Upper lobe of left lung (tissue), 6 donors: ENCODE measurements at regions not wholly inside any gene's neighbourhood (a gene's known extent, or its start where the extent isn't known, plus 50 kb on each side); places are given as distances from the start of the nearest gene placed in this dataset.

ENCODE experiments used
- ATAC-seq, 2 donors: fragments of 200-7000 bp; cut with Tn5 transposase; one replicate each; pipeline ENCODE4 v1.9.1; 2022; ENCODE audit warnings: mild to moderate bottlenecking in 2 of 2, moderate library complexity in 2 of 2; ENCODE audit not compliant: low FRiP score in 2 of 2
- DNase-seq, 2 donors: peaks; one replicate each; pipeline ENCODE4 v3.0.0-alpha.2; 2019 to 2020
- H3K27ac ChIP-seq, 4 donors: fragments of 200-600 bp; sonication (generic); one replicate each; pipeline ENCODE4 v1.5.1; 2016 to 2019
- H3K27me3 ChIP-seq, 4 donors: fragments of 200-600 bp; sonication (generic); one replicate each; pipeline ENCODE4 v1.5.1; 2017 to 2019
- H3K36me3 ChIP-seq, 4 donors: fragments of 200-600 bp; sonication (generic); one replicate each; pipeline ENCODE4 v1.5.1; 2016 to 2019
- H3K4me1 ChIP-seq, 4 donors: fragments of 200-600 bp; sonication (generic); one replicate each; pipeline ENCODE4 v1.5.1; 2018 to 2019
- H3K4me3 ChIP-seq, 4 donors: fragments of 200-600 bp; sonication (generic); one replicate each; pipeline ENCODE4 v1.5.1; 2017 to 2019; ENCODE audit warnings: mild to moderate bottlenecking in 2 of 4, moderate library complexity in 1 of 4
- H3K9me3 ChIP-seq, 4 donors: fragments of 200-600 bp; sonication (generic); one replicate each; pipeline ENCODE4 v1.5.1; 2018 to 2019
- CTCF ChIP-seq, 6 experiments: fragments of 450-650 bp in 4 of 6; fragments of 200-600 bp in 2 of 6; sonication (generic) in 2 of 6; IDR thresholded peaks; one replicate each; pipeline ENCODE4 v1.5.1; 2016 to 2019; ENCODE audit warnings: antibody characterized with exemption in 6 of 6
- EP300 ChIP-seq, 4 donors: sonication (generic); formaldehyde crosslinking; IDR thresholded peaks; one replicate each; pipeline ENCODE4 v1.5.1; 2017; ENCODE audit warnings: antibody characterized with exemption in 4 of 4, control low read depth in 2 of 4
- POLR2A ChIP-seq, 4 donors: fragments of 450-650 bp; IDR thresholded peaks; one replicate each; pipeline ENCODE4 v1.5.1; 2016 to 2017; ENCODE audit warnings: antibody characterized with exemption in 4 of 4, mild to moderate bottlenecking in 2 of 4
- POLR2AphosphoS5 ChIP-seq, 2 donors: sonication (generic); formaldehyde crosslinking; IDR thresholded peaks; one replicate each; pipeline ENCODE4 v1.5.1; 2017; ENCODE audit warnings: antibody characterized with exemption in 2 of 2
- WGBS, 2 donors: methylation state at CpG; one replicate each; pipeline ENCODE4 v1.1.5; 2017 to 2018; 5-methylcytosine and 5-hydroxymethylcytosine counted together
- donor health status: DM: no; HTN: no; CAD: no; lungs with moderate emphysema.
- donor health status: DM: no; HTN: yes; CAD: no; lungs with severe emphysema.

- WGBS, 2 donors: 39 to 50% methylated on average over 1 of the region's 1 CpG
- no peak overlapping the region for H3K4me3 ChIP-seq
- no peak for TF ChIP-seq EP300 (IDR thresholded peaks at IDR 0.05)
- TF ChIP-seq POLR2A (IDR thresholded peaks at IDR 0.05): no peak
- TF ChIP-seq CTCF (IDR thresholded peaks at IDR 0.05): no peak
- TF ChIP-seq POLR2AphosphoS5 (IDR thresholded peaks at IDR 0.05): no peak
- H3K27me3 ChIP-seq: no peaks in the 10 kb centered on the region
- no peaks in the 10 kb centered on the region for H3K36me3 ChIP-seq
- no peaks in the 10 kb centered on the region for H3K4me1 ChIP-seq
- H3K9me3 ChIP-seq: no peaks in the 10 kb centered on the region
- ATAC-seq: no peak
- H3K27ac ChIP-seq: no peak overlapping the region
- DNase-seq: no peak
Observed at GRCh38 chrX:143165778-143166177, 140.1 kb downstream of the SPANXN4 start.

GRCh38 chrX:143139681-143140080 is 114.0 kb downstream of the SPANXN4 start:
- TF ChIP-seq CTCF (IDR thresholded peaks at IDR 0.05): no peak
- TF ChIP-seq POLR2A (IDR thresholded peaks at IDR 0.05): no peak
- TF ChIP-seq EP300 (IDR thresholded peaks at IDR 0.05): no peak
- TF ChIP-seq POLR2AphosphoS5 (IDR thresholded peaks at IDR 0.05): no peak
- no peaks in the 10 kb centered on the region for H3K9me3 ChIP-seq
- 48 to 59% methylated on average over 2 of the region's 2 CpGs for WGBS, 2 donors

GRCh38 chrX:143121477-143121876 is 95.7 kb downstream of the SPANXN4 start:
- no peak for ATAC-seq
- Histone ChIP-seq H3K4me1 (no peaks in the 10 kb centered on the region), H3K27ac (no peak overlapping the region), H3K4me3 (no peak overlapping the region), H3K9me3 (no peaks in the 10 kb centered on the region), H3K27me3 (no peaks in the 10 kb centered on the region), H3K36me3 (no peaks in the 10 kb centered on the region)
- 36 to 39% methylated on average over 4 of the region's 4 CpGs for WGBS, 2 donors
- TF ChIP-seq POLR2A (IDR thresholded peaks at IDR 0.05) (no peak), CTCF (IDR thresholded peaks at IDR 0.05) (no peak), EP300 (IDR thresholded peaks at IDR 0.05) (no peak)
- no peak for DNase-seq

More at GRCh38 chrX:143139681-143140080, 114.0 kb downstream of the SPANXN4 start:
- DNase-seq: no peak
- Histone ChIP-seq H3K4me3 (no peak overlapping the region), H3K27ac (no peak overlapping the region), H3K4me1 (no peaks in the 10 kb centered on the region), H3K36me3 (no peaks in the 10 kb centered on the region), H3K27me3 (no peaks in the 10 kb centered on the region)
- ATAC-seq: no peak

- no peak for ATAC-seq
- no peaks in the 10 kb centered on the region for H3K36me3 ChIP-seq
- H3K9me3 ChIP-seq: no peaks in the 10 kb centered on the region
- no peak for DNase-seq
- H3K4me3 ChIP-seq: no peak overlapping the region
- H3K4me1 ChIP-seq: no peaks in the 10 kb centered on the region
- TF ChIP-seq EP300 (IDR thresholded peaks at IDR 0.05) (no peak), POLR2AphosphoS5 (IDR thresholded peaks at IDR 0.05) (no peak), CTCF (IDR thresholded peaks at IDR 0.05) (no peak), POLR2A (IDR thresholded peaks at IDR 0.05) (no peak)
- no peaks in the 10 kb centered on the region for H3K27me3 ChIP-seq
- H3K27ac ChIP-seq: no peak overlapping the region
- WGBS, 2 donors: 93 to 100% methylated on average over 2 of the region's 2 CpGs
Observed at GRCh38 chrX:143115466-143115865, 89.7 kb downstream of the SPANXN4 start.

- Histone ChIP-seq H3K27me3 (no peaks in the 10 kb centered on the region), H3K4me3 (no peak overlapping the region), H3K4me1 (no peaks in the 10 kb centered on the region), H3K36me3 (no peaks in the 10 kb centered on the region), H3K27ac (no peak overlapping the region), H3K9me3 (no peaks in the 10 kb centered on the region)
- no peak for ATAC-seq
- DNase-seq: no peak
- no peak for TF ChIP-seq POLR2AphosphoS5 (IDR thresholded peaks at IDR 0.05)
Observed at GRCh38 chrX:143095816-143096215, 70.1 kb downstream of the SPANXN4 start.
